Caki2 (cell line): ENCODE measurements at regions not wholly inside any gene's neighbourhood (a gene's known extent, or its start where the extent isn't known, plus 50 kb on each side); places are given as distances from the start of the nearest gene placed in this dataset.
"Not testable (repeated sequence)": the region's sequence is repeated elsewhere in the genome, so short reads cannot be mapped to it uniquely, and the experiment has no call there.

Experiments used
- DNase-seq: peaks from one replicate; pipeline ENCODE4 v3.0.0-alpha.2; 2015; ENCODE audit warnings: low read depth
- in situ Hi-C: cut with HindIII; loops from 2 replicates; pipeline ENCODE4 v1.10.0; 2016; ENCODE audit warnings: low sequenced_read_pairs, low pct_unique_long_range_greater_than_20kb, mixed read lengths

GRCh38 chr7:106384373-106384772 is 99.6 kb upstream of the NAMPT start:
- in situ Hi-C loops = no loop called here
- no peak for DNase-seq

- DNase-seq = no peak
- in situ Hi-C loops = no loop called here
Measured at GRCh38 chr7:106382929-106383328, 98.1 kb upstream of the NAMPT start.

- in situ Hi-C loops = no loop called here
- DNase-seq = no peak
Measured at GRCh38 chr7:106382129-106382528, 97.3 kb upstream of the NAMPT start.

GRCh38 chr7:106381252-106381651 is 96.5 kb upstream of the NAMPT start:
- in situ Hi-C loops = no loop called here
- no peak for DNase-seq

GRCh38 chr7:106377847-106378361 is 93.1 kb upstream of the NAMPT start:
- in situ Hi-C loops = no loop called here
- peak; percentile 72 for DNase-seq

- in situ Hi-C loops = no loop called here
- no peak for DNase-seq
Measured at GRCh38 chr7:106376026-106376799, 91.4 kb upstream of the NAMPT start.

GRCh38 chr7:106375499-106375898 is 90.7 kb upstream of the NAMPT start:
- in situ Hi-C loops = no loop called here
- no peak for DNase-seq

- DNase-seq = no peak
- in situ Hi-C loops = no loop called here
Measured at GRCh38 chr7:106374437-106374836, 89.7 kb upstream of the NAMPT start.

- in situ Hi-C loops = no loop called here
Measured at GRCh38 chr7:106372595-106373318, 88.0 kb upstream of the NAMPT start.

GRCh38 chr7:106372126-106372525 is 87.3 kb upstream of the NAMPT start:
- DNase-seq = no peak

More at GRCh38 chr7:106372595-106373318, 88.0 kb upstream of the NAMPT start:
- DNase-seq = no peak

GRCh38 chr7:106371629-106372028 is 86.8 kb upstream of the NAMPT start:
- no peak for DNase-seq
- in situ Hi-C loops = no loop called here

More at GRCh38 chr7:106372126-106372525, 87.3 kb upstream of the NAMPT start:
- in situ Hi-C loops = no loop called here

- in situ Hi-C loops = no loop called here
- DNase-seq = no peak
Measured at GRCh38 chr7:106370542-106370941, 85.8 kb upstream of the NAMPT start.

- in situ Hi-C loops = no loop called here
Measured at GRCh38 chr7:106369816-106370215, 85.0 kb upstream of the NAMPT start.

GRCh38 chr7:106369352-106369751 is 84.6 kb upstream of the NAMPT start:
- peak; percentile 29 for DNase-seq
- in situ Hi-C loops = no loop called here

More at GRCh38 chr7:106369816-106370215, 85.0 kb upstream of the NAMPT start:
- no peak for DNase-seq

- in situ Hi-C loops = no loop called here
- no peak for DNase-seq
Measured at GRCh38 chr7:106367664-106368063, 82.9 kb upstream of the NAMPT start.

- in situ Hi-C loops = no loop called here
- no peak for DNase-seq
Measured at GRCh38 chr7:106367018-106367420, 82.2 kb upstream of the NAMPT start.

- in situ Hi-C loops = no loop called here
Measured at GRCh38 chr7:106365252-106366005, 80.6 kb upstream of the NAMPT start.

GRCh38 chr7:106362507-106362906 is 77.7 kb upstream of the NAMPT start:
- in situ Hi-C loops, DNase-seq: not testable (repeated sequence)

More at GRCh38 chr7:106365252-106366005, 80.6 kb upstream of the NAMPT start:
- DNase-seq = no peak
